ENCODE measurements at regions not wholly inside any gene's neighbourhood (a gene's known extent, or its start where the extent isn't known, plus 50 kb on each side); places are given as distances from the start of the nearest gene placed in this dataset.

DNA sequence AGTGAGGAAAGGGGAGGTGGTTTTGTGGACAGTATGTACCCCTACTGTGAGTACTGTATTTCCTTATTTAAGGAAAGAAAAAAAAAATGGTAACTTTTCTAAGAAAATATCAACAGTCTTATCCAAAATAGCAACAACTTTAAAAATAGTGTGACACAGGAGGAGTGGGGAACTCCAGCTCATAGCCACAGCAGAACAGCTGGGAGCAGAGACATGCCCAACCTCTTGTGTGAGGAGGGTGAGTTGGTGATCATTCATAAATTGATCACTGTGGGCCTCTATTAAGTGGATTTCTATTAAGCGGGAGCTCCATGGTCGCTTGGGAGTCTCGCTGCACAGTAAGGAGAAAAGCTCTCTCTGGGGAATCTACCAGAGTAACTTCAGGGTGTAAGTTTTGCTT, 158.8 kb upstream of the DUSP10 start:
- no peak for DNase-seq

DNA sequence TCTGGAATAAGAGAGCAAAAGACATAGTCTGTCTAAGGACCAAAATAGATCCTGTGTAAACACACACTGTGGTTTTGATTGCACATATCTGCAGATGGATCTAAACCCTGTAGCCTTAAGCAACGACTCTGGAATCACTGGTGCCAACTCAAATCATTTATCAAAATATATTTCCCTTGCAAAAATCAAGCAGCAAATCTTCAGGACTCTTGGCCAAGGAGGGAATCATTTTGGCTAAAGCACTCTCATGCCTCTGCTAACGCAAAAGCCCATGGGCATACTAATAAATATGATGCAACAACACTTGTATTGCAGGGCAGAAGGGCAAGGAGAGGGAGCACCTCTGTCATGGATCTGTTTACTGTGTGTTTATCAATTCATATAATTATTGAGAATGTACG, 155.4 kb upstream of the DUSP10 start:
- DNase-seq, result no peak

DNA sequence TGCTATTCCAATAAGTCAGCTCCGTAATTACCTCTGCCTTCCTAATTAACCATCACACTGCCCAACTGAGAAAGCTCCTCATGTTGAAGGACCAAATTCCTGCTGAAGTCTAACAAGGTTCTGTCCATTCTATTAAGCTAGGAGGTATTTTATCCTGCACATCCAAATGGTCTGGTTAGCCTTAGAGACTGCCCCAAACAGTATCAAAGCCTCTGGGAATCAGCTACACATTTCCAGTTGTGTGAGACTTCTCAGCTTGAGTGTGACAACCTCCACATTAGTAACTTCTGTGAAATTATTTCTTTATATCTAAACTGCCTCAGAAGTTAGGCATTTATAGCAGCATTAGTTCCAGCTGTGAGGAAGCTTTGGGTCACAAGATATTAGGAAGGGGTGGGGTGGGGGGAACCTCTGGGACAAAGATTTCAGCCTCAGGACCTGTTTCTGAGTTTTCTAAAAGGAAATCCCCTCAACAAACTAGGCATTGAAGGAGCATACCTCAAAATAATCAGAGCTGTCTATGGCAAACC, 150.5 kb upstream of the DUSP10 start:
- no peak for DNase-seq

DNA sequence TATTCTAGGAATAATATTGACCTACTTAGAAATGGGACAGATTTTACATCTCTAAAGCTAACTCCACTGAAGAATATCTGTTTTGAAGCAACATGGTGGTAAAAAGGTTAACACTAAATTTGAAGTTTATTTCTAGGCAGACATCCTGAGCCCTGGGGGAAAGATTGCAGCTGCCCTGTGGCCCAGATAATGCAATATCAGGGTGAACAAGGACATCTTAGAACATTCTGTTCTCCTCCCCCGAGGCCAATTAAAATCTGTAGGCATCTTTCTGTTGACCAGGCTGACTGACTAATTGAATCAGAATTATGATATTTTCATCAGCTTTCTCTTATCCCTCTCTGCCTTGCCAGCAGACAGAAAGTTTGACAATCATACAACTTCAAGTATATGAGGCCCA, 149.8 kb upstream of the DUSP10 start:
- no peak for DNase-seq

DNA sequence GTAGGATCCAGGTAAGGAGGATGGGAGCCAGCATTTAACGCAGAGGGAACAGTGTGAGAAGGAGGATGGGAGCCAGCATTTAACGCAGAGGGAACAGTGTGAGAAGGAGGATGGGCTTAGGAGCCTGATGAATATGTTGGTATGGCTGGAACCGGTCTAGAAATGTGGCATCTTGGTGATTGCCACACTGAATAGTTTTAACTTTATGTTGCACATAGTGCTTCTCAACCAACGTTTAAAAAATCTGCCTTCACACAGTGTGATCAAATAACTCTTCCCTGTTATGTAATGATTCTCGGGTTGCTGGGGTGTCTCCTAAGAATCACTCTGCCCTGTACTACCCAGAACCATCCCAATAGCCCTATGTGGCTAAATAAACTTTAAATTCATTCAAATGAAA, 146.9 kb upstream of the DUSP10 start:
- DNase-seq, result no peak

DNA sequence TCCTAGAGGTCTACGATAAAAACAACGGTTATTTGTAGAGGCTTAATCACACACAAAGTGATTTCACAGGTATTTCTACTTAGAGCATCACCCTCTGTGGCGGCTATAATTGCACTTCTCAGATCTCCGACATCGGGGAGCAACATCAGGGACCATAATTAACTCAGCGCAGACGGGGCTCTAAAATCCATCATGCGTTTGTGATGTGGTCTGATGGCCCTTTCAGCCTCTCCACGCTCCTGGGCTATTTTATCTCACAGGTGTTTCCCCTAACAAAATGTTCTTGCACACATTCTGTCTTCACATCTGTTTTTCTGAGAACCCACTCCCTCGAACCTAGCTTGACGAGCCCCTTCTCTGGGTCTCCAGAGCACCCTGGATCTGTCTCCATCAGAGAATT, 146.3 kb upstream of the DUSP10 start:
- DNase-seq, result no peak

DNA sequence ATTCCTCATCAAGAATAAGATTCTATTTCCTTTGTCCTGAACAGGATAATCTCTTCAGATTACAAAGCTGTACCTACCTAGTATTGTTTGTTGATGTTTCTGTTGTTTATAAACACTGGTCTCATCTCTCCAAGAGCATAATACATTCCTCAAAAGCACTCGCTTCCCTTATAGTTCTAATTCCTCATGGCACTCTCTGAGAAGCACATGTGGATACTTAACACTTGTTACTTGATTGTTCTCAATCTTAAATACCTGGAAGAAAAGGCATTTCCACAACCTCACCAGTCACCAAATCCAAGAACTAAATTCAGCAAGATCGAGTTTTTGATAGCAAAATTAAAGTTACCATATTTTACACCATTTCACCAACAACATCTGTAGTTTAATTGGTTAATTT, 145.9 kb upstream of the DUSP10 start:
- no peak for DNase-seq

DNA sequence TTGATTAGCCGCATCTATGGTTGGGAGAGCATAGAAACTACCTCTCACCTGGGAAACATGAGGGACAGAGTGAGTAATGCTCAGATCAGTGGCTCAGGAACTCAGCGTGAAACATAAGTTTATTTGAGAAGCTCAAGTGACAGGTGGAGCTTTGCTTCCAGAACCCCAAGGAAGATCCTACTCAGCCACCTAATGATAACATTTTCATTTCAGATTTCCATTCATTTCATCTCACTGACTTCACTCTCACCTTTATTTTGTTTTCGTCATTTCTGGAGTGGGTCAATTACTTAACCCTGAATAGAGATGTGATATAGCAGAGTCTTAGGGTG, 145.5 kb upstream of the DUSP10 start:
- DNase-seq, result no peak

DNA sequence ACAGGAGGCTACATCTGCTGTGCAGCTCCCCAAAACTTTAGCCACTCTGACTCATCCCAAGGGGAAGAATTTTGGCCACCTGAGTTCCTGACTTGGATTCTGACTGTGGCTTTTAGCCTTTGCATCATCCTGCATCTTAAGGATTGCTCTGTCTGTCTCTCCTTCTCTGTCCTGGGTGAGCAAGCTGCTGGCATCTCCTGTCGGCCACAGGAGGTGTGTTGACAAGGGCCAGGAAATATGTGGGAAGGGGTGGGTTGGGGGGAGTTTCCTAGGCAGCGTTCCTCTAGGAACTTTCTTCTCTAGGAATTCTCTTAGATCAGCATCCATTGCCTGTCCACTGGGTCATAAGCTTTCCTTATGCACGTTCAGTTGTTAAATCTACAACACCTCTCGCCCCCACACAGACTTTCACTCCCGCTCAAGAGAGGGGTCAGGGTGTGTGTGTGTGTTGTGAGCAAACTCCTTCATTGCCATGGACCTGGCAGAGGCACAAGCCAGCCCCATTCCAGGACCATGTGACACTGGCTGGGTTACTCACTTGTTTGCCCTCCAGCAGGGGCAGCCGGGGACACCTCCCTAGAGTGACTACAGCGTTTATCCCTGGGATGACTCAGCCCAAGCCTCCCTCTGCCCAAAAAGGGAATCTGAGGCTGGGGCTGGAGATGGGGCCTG, 145.0 kb upstream of the DUSP10 start:
- DNase-seq, result no peak

DNA sequence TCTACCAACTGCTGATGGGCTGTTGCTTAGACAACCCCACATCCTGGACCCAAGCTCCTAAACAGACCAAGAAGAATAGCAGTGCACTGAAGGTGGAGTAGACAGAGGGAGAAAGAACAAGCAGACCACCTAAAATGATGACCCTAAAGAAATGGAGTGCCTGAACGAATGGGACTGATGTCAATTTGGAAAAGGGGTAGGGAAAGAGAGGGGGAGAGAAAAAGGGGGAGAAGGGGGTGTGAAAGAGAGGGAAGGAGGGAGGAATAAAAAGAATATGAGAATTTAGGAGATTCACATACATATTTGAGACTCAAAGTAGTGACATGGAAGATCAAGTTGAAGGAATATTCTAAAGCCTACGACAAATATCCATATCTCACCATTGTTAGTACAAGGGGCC, 144.4 kb upstream of the DUSP10 start:
- DNase-seq, result no peak

DNA sequence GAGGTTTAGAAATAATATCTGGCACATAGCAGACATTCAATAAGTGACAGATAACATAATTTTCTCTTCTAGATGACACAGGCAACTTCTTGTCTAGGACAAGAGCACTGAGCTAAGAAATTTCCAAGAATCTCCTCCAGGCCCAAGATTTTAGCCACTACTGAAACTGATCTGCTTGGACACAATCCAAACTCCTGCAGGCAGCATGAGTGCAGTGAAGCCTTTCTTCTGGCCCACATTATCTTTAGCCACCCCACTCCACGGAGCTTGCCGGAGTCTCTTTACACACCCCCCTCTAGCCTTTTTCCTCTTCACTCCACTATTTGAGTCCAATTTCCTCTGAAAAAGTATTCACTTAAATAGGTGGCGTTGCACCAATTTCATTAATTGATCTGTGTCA, 142.9 kb upstream of the DUSP10 start:
- no peak for DNase-seq

DNA sequence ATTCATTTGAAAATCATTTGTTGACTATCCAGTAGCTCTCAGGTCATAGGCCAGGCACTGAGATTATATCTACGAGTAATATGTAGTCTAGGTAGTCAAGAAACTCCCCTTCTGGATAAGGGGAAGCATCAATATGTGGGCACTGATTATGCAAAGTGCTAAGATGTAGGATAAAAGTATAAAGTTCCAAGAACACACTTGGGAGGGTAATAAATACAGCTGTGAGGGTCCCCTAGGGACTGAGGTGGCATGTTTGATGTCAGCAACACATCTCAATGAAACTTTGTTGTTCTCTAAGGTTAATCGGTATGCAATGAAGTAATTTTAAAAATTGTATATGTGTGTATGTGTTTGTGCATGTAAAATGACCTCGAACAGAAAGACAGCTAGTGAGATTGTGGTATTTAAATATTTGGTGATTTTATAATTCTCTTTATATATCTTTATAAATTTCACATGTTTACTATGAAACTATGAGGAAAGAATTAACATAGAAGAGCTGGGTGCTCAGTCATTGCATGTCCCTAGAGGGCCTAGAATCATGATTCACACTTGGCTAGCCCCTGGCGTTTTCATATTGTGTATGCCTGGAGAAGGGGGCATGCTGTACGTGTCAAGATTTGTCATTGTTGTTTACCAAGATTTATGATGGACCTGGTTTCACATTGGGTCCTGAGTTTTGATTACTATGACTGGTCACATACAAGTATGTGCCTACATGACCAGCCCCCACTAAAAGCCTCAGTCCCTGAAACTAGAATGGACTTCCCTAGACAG, 140.1 kb upstream of the DUSP10 start:
- no peak for DNase-seq

DNA sequence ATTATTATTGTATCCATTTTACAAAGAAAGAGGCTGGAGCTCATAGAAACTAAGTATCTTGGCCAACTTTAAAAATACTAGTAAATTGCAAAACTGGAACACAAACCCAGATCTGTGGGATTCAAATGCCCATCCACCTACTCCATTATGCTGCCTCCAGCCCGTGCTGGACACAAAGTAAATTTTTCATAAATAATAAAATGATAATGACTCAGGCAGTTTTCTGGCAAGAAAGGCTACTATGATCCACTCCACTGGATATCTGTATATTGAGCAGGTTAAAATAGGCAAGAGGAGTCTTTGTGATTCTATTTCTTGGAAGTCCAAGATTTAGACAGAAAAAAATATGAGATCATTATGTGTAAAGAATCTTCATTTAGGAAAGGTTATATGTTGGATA, 138.3 kb upstream of the DUSP10 start:
- no peak for DNase-seq

DNA sequence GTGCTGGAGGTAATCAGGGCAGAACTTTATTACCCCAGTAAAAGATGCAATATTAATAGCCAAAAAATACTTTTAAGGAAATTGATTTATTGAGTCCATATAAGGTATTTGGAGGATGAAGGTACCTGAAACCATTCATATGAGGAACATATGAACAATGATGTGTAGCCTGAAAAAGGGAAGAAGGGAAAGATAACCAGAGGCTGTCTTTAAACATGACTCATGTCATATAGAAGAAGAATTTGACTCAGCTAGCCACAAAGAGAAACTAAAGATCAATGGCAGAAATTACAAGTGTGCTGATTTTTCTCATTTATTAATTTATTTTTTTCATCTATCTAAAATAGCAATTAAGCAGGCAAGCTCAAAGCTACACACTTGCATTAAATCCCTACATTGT, 136.2 kb upstream of the DUSP10 start:
- DNase-seq, result no peak

DNA sequence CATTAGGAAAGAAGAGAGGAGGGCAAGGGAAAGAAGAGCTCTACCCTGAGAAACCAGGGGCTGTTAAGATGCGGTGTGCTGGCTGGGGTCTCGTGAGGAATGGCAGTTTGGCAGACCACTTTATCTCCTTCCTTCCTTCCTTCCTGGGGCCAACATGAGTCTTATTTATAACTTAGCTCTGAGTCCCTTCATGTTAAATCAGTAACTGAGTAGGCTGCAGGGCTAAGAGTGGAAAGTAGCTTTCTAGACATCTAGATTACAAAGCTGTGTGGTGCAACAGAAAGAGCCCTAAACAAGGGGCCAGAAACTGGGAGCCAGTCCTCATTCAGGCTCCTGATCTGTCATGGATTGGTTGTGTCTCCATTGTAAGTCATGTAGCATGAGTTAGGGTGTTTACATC, 135.4 kb upstream of the DUSP10 start:
- DNase-seq, result no peak

DNA sequence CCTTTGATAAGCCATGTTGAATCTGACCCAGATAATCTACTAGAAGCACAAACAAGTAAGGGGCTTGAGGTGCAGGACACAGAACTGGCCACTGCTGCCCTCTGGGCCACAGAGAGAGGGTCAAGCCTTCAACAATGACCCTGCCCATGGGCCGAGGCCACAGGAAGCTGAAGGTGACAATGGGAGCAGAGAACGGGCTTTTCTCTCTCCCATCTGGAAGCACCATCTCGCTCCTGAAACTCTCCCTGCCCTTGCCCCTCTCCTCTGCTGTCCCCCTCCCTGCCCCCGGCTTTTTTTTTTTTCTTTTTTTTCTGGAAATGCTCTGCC, 133.1 kb upstream of the DUSP10 start:
- DNase-seq, result no peak

DNA sequence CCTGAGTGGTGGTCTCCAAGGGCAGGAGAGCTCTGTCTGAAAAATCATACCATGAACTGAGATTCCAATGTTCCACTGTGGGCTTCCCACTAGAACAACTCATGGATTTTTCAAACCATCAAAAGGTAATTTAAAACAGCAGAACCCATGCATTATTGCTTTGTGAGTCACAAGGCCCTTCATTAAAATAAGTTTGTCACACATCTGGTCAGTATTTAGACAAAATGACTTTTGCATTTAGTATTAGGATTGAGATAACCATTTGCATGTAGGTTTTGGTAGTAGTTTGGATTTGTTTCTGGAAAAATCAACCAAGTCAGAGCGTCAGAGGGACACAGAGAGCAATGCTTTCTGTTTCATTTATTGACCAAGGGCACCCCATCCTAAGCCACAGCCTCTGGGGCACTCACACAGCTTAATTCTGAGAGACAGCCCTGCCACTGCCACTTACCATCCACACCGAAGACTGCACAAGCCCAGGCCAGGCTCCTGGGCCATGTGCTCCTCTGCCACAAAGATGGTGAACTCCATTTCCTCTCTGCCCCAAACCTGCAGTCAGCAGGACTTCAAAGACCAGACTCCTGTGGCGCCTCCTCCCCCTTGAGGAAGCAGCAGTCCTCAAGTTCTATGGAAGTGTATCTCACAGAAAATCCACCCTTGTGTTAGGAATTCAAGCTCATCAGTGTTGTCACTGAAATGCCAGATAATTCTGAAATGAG, 132.6 kb upstream of the DUSP10 start:
- no peak for DNase-seq

DNA sequence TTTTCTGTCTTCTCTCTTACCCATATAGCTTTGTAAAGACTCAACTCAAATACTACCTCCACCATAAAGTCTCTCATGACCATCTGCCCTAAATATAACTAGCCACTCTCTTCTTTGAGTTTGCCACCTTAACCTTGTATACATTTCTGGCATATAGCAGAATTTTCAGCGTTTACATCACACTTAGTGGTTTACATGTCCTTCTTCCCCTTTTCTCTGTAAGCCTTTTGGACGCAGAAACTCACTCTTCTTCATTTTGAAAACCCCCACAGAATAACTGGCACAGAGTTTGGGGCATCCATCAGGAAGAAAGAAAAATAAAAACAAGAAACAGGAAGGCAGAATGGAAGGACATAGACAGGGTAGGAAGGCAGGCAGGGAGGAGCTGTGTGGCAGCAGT, 131.8 kb upstream of the DUSP10 start:
- no peak for DNase-seq

DNA sequence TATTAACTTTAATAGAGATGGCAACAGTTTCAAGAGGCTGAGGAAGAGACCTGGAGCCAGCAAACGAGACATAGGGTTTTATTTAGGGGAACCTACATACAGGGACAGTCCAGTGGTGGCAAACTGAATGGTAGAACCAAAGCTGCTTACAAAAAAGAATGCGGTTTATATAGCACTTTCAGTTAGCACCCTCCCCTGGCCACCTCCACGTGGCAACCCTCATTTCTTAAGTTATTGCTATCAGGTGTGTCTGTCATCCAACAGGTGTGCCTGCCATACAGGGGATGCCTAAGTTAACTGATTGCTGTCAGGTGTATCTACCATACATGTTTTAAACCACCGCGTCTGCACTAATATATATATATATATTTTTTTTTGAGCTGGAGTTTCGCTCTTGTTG, 129.2 kb upstream of the DUSP10 start:
- no peak for DNase-seq

DNA sequence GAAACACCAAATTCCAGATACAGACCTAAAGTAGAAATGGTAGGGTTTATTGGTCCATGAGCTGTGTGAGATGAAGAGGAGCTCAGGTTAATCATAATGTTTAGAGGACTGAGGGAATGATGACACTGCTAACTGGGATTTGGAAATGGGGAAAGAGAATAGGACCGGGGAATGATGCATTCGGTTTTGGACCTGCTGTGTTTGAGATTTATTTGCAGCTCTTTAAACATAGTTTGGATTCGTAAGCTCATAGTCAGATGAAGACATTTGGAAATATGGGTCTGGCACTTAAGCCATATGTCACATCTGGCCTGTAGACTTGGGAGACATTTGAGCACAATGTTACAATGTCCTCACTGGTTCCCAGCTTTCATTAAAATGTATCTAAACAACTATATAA, 127.9 kb upstream of the DUSP10 start:
- DNase-seq, result no peak

DNA sequence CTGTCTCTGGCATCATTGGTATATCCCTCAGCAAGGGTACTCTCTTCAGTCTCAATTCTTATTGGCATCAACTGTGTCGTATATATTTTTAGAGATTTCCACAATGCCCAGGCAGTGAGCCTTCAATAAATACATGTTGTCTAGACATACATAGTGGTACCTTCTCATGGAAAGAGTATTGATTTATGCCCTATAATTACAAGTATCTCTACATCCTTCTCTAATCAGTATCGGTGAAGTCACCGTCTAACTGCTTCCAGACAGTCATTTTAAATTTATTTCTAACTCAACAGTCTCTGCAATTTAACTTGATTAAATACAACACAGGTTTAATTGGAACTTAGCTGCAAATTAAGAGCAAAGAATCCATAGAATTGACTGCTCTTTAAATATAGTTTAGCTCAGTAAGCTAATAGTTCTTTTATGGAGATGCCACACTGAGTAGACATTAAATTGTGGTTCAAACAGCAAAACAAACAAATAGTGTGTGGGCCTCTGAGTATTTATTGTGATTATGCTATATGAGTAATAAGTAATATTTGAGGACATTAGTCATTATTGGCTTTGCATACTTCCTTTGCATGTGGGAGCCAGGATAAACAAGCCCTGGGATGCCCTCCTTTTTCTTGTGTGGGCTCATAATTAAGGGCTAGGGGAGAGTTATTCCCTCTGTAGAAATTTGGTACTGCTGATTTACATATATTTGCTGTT, 126.9 kb upstream of the DUSP10 start:
- no peak for DNase-seq

DNA sequence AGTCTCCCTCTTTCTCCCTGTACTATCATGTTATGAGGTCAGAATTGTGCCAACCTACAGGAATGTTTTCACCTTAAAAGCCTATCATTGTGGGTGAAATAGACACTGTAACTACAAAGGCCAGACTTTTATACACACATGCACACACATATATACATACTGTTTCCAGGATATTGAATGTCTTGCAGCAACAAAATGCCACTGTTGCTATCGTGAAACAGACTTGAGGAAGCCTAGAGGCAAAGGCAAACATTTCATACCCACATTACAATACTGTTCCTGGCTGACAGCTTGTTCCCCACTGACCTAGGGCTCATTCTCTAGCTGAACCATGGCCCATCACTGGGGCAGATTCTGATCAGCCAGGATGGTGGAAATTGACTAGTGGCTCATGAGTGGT, 125.1 kb upstream of the DUSP10 start:
- DNase-seq, result no peak

DNA sequence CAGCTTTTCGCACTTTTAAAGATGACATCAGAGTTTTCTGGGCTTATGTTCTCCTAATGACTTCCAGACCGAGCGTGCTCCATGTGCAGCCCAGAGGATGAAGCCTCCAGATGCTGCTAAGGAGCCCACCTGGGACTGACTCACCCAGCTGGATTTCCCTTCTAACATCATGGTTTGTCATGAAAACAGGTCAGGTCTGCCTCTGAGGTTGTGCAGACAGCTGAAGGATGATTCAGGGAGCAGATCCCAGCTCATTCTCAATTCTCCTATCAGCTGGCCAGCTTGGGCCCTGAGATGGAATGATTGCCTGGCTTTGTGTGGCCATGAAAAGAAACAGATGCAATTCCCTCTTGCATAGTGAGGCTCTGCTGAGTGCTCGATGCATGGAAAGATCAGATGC, 123.9 kb upstream of the DUSP10 start:
- no peak for DNase-seq

DNA sequence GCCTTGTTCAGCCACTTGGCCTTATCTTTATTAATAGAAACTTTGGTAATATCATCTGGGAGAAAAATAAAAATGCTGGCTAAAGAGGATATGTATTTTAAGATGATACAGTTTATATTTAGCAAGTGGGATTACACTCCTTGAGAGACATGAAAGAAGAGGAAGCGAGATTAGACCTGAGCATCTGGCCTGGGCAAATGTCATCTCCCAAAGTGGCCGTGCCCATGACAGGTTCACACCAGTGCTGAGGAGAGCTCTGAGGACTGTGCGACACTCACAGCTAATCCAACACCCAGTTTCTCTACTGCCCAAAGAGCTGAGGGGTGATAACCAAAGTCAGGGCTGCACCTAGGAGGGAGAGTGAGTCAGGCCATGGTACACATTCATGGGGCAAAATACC, 121.7 kb upstream of the DUSP10 start:
- no peak for DNase-seq

Measured in NCI-H1694 (cell line).